NCI-H2081 treated with DMSO at 0.1 percent for 48 hours (cell line): ENCODE measurements at regions not wholly inside any gene's neighbourhood (a gene's known extent, or its start where the extent isn't known, plus 50 kb on each side); places are given as distances from the start of the nearest gene placed in this dataset.
"Not testable (repeated sequence)": the region's sequence is repeated elsewhere in the genome, so short reads cannot be mapped to it uniquely, and the experiment has no call there.

Experiments used
- DNase-seq: peaks from one replicate; lab custom pipeline; 2025; lab: John Stamatoyannopoulos, UW

- no peak for DNase-seq
Observed at GRCh38 chr6:113750151-113750855, 106.8 kb upstream of the MARCKS start.

GRCh38 chr6:113754291-113754690, 102.9 kb upstream of the MARCKS start:
- DNase-seq: no peak

DNA sequence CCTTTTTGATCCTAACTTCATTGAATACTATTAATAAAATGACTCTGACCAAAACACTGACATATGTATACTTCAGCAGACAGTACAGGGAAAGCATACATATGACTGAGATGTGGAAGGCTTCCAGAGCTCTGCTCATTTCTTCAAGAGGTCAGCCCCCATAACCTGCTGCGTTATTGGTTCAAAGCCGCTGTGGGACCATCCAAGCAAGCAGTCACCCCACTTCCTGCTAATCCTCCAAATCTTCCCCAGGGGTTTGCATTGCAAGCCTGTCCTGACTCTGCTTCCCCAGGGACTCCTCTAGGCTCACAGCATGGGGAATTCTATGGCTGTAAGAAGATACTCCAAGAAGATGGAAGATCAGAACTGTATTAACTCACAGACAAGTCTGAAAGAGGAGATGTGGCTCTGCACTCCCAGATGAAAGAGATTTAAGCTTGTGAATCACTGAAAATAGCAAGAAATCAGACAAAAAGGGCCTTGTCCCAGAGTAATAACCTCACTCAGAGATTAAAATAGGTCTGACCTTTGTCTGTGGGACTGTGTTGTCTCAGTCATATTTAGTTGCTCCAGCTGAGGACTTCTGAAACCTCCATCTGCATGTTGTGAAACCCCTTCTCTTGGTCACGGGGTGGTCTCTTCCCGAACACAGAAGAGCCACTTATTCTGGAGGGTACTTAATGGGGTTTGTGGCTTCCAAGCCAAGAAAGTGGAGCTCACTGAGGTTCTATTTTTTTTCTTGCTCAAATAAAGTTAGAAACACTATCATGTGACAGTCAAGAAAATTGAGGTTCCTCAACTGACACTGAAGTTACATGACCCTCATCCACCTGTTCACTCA, 101.5 kb upstream of the MARCKS start:
- no peak for DNase-seq

DNA sequence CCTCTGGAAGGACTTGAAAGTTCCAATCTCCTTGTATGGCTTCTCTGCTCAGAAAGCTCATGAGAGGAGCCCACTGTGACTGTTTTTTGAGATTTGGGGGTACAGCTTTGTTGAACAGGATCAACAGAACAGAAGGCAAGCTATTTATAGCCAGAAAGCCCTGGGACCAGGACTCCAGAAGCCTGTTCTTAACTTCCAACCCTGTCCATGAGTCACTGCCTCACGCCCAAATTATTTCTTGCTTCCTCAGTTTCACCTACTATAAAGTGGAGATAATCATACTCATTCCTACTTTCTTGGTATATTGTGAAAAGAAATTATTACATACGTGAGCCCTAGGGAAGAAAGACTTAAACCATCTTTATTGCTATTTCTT, 100.9 kb upstream of the MARCKS start:
- DNase-seq: no peak

DNA sequence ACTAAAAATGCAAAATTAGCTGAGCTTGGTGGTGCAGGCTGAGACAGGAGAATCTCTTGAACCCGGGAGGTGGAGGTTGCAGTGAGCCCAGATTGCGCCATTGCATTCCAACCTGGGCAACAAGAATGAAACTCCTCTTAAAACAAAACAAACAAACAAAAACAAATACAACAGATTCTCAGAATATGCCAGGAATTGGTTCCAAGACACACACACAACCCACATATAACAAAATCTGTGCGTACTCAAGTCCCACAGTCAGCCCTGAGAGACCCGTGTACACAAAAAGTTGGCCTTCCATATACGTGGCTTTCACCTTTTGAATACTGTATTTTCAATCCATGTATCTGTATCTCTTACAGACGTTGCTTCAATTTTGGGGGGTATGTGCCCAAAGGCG, 98.9 kb upstream of the MARCKS start:
- DNase-seq: no peak

DNA sequence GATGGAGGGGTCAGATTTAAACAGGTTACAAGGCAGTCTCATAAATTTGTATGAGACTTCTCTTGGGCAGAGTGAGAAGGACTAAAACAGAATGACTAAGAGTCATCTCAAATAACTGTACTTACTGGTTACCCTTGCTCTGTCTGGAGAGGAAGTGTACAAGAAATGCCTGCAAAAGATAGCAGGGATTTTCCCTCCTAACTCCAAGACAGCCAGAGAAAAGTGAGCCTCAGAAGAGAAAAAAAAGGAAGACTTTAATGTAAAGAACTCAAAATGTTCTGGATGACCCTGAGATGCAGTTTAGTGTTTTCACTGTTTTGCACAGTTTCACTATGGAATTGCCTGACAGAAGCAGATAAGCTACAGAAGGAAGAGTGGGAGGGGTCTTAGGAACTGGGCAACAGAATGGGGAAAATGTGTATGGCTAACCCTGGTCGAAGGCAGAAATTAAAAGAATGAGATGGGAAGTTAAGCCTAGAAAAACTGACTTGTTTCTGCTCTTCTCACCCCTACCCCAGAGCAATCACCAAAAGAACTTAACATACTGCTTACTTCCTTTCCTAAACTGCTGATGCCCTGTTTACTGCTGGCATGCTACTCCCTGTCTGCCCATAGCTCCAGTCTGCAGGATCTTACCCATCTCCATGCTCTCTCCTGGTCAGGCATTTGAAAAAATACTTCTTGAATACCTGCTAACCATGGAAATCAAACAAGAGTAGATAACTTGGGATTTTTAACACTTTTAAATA, 98.1 kb upstream of the MARCKS start:
- no peak for DNase-seq

- no peak for DNase-seq
Observed at GRCh38 chr6:113762641-113763040, 94.5 kb upstream of the MARCKS start.

- no peak for DNase-seq
Observed at GRCh38 chr6:113763311-113763766, 93.8 kb upstream of the MARCKS start.

DNA sequence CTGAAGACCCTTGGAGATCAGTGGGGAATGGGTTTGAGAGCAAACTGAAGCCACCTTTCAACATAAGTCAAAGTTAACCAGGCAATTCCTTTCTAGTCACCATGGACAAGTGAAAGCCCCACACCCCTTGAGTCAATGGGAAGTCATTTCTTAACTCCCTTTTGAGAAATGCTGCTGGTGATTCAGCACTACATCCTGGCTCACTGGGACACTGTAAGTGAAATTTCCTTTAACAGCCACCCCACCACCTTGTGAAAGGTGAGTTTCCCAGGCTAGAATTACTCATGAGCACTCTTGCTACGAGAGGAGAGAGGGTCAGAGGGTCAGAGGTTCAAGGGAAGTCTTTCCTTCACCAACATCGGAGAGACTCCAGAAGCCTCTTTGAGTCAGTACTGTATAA, 93.3 kb upstream of the MARCKS start:
- no peak for DNase-seq

GRCh38 chr6:113765909-113766308, 91.2 kb upstream of the MARCKS start:
- DNase-seq: no peak

- no peak for DNase-seq
Observed at GRCh38 chr6:113767985-113768384, 89.2 kb upstream of the MARCKS start.

- DNase-seq: no peak
Observed at GRCh38 chr6:113772961-113773360, 84.2 kb upstream of the MARCKS start.

DNA sequence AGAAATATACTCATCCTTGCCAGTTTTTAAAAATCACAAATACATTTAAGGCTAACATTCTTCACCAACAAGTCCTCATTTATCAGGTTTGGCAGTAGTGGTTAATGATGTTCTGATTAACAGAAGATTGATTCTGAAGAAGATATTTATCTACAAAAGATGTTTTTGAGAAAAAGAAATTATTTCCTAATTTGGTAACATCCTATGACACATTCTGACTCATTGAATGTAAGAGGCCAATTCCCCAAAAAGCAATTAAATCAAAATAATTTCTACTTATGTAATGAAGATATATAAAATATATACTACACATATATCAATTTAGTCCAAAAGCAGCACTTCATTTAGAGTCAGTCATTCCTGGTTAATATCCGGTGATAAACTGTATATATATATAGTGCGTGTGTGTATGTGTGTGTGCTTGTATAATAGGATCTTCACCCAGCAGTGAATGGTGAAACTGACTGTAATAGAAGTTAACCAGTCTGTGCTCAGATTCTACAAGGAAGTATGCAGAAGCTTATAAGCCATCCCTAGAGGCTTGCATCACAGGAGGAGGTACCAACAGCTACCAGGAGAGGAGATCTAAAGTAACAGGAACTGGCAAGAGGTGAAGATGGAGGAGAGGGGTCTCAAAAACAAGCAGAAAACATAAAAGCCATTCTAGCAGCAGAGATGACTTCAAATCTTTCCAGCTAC, 82.9 kb upstream of the MARCKS start:
- no peak for DNase-seq

- no peak for DNase-seq
Observed at GRCh38 chr6:113776998-113777397, 80.1 kb upstream of the MARCKS start.

DNA sequence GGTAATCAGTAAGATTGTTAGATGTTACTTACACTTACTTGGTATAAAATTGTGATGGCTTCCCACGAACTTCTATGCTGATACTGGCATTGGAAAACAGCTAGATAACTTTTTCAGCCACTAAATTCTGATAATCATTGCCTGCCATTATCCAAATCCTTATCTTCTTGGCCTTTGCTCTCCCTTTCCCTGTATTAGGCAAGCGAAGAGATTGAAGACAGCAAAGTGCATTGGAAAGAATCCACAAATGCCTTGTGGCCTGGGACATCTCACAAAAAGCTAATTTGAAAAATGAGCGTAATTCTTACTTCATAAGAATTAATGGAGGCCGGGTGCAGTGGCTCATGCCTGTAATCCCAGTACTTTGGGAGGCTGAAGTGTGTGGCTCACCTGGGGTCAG, 79.5 kb upstream of the MARCKS start:
- no peak for DNase-seq

DNA sequence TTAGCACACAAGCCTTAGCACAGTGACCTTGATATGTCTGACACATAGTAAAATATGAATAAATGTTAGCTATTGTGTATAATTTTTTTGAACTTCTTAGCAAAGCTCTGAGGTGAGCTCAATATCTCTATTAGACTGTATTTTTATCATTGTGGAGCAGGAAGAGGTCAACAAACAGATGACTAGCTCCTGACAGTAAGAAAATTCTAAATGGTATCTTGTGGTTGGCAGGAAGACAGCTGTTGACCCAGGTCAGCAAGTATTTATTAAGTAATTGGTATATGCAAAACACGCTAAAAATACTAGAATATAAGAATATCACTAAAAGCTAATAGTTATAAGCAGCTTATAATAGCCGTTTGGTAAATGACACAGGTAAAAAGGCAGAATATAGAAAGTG, 77.5 kb upstream of the MARCKS start:
- no peak for DNase-seq

GRCh38 chr6:113782636-113783035, 74.5 kb upstream of the MARCKS start:
- no peak for DNase-seq

DNA sequence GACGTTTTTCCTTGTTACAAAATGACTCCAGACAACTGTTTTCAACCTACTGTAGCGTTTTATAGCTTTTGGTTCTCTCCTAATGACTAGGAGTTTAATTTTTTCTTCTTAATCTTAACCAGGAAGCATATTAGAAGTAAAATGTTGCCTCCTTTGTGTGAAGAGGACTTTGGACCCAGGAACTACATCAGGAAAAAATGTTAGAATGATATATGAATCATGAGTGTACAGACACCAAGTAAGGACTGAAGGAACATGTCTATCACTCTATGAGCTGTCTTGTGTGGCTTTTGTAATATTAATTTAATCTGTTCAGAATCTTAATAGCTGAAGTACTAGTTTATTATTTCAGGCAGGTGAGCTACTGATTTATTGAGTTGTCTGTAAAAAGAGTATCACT, 71.0 kb upstream of the MARCKS start:
- DNase-seq: no peak

DNA sequence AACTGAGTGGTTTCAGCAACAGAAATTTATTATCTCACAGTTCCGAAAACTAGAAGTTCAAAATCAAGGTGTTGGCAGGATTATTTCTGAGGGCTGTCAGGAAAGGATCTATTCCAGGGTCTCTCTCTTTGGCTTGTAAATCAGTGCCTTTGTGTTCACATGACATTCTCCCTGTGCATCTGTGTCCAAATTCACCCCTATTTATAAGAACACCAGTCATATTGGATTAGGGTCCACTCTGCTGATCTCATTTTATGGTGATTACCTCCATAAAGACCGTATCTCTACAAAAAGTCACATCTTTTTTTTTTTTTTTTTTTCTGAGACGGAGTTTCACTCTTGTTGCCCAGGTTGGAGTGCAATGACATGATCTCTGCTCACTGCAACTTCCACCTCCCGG, 68.6 kb upstream of the MARCKS start:
- DNase-seq: no peak

- not testable (repeated sequence) for DNase-seq
Observed at GRCh38 chr6:113791225-113791624, 65.9 kb upstream of the MARCKS start.

GRCh38 chr6:113795371-113795770, 61.8 kb upstream of the MARCKS start:
- DNase-seq: not testable (repeated sequence)

- no peak for DNase-seq
Observed at GRCh38 chr6:113796038-113796437, 61.1 kb upstream of the MARCKS start.
